Duodenal mucosa (tissue), 2 donors: ENCODE measurements at regions not wholly inside any gene's neighbourhood (a gene's known extent, or its start where the extent isn't known, plus 50 kb on each side); places are given as distances from the start of the nearest gene placed in this dataset.

Experiments
- H3K27ac ChIP-seq: one replicate; pipeline ENCODE4 v1.7.0; 2013; ENCODE audit warnings: low read depth, low read length
- H3K27me3 ChIP-seq, 2 donors: one replicate each; pipeline ENCODE4 v1.7.0; 2013; ENCODE audit warnings: low read length in 2 of 2, control low read depth in 1 of 2; ENCODE audit not compliant: insufficient read depth in 2 of 2, control insufficient read depth in 1 of 2
- H3K36me3 ChIP-seq, 2 donors: one replicate each; pipeline ENCODE4 v1.7.0; 2013; ENCODE audit warnings: low read length in 2 of 2, control low read depth in 1 of 2; ENCODE audit not compliant: insufficient read depth in 2 of 2, control insufficient read depth in 1 of 2
- H3K4me1 ChIP-seq, 2 donors: one replicate each; pipeline ENCODE4 v1.7.0; 2013; ENCODE audit warnings: low read length in 2 of 2, control low read depth in 1 of 2; ENCODE audit not compliant: insufficient read depth in 2 of 2, control insufficient read depth in 1 of 2
- H3K4me3 ChIP-seq, 2 donors: one replicate each; pipeline ENCODE4 v1.7.0; 2013; ENCODE audit warnings: low read length in 2 of 2, low read depth in 1 of 2
- H3K9ac ChIP-seq, 2 donors: one replicate each; pipeline ENCODE4 v1.7.0; 2013; ENCODE audit warnings: low read length in 2 of 2, low read depth in 1 of 2
- H3K9me3 ChIP-seq, 2 donors: one replicate each; pipeline ENCODE4 v1.7.0; 2013; ENCODE audit warnings: low read length in 2 of 2, control low read depth in 1 of 2; ENCODE audit not compliant: control insufficient read depth in 1 of 2

- no peak overlapping the region for H3K4me3 ChIP-seq
- no peaks in the 10 kb centered on the region for H3K4me1 ChIP-seq
- no peak overlapping the region for H3K9ac ChIP-seq
- no peaks in the 10 kb centered on the region for H3K27me3 ChIP-seq
- peaks cover 0 to 4% of the 10 kb centered on the region in 2 donors for H3K9me3 ChIP-seq
- H3K27ac ChIP-seq: no peak overlapping the region
- H3K36me3 ChIP-seq: no peaks in the 10 kb centered on the region
These were observed 319.9 kb downstream of the DYSF start for GRCh38 chr2:71773218-71773617.

DNA sequence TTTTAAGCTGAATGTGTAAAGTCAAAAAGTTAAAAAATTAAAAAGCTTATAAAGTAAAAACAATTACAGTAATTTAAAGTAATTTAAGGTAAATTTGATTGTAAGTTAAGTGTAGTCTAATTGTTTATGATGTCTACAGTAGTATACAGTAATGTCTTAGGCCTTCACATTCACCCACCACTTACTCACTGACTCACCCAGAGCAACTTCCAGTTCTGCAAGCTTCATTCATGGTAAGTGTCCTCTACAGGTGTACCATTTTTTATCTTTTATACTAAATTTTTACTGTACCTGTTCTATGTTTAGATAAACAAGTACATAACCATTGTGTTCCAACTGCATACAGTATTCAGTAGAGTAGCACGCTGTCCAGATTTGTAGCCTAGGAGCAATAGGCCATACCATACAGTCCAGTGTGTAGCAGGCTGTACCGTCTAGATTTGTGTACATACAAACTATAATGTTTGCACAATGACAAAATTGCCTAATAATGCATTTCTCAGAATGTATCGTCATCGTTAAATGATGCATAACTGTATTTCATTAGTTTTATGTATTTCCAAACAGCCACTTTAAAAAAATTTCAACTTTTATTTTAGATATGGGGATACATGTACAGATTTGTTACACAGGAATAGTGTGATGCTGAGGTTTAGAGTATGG lies 319.3 kb downstream of the DYSF start:
- H3K9me3 ChIP-seq: peaks cover 0 to 4% of the 10 kb centered on the region in 2 donors
- no peak overlapping the region for H3K27ac ChIP-seq
- no peaks in the 10 kb centered on the region for H3K4me1 ChIP-seq
- no peak overlapping the region for H3K9ac ChIP-seq
- H3K36me3 ChIP-seq: no peaks in the 10 kb centered on the region
- H3K4me3 ChIP-seq: no peak overlapping the region
- no peaks in the 10 kb centered on the region for H3K27me3 ChIP-seq

GRCh38 chr2:71767663-71768062 lies 314.3 kb downstream of the DYSF start:
- H3K4me3 ChIP-seq: no peak overlapping the region

DNA sequence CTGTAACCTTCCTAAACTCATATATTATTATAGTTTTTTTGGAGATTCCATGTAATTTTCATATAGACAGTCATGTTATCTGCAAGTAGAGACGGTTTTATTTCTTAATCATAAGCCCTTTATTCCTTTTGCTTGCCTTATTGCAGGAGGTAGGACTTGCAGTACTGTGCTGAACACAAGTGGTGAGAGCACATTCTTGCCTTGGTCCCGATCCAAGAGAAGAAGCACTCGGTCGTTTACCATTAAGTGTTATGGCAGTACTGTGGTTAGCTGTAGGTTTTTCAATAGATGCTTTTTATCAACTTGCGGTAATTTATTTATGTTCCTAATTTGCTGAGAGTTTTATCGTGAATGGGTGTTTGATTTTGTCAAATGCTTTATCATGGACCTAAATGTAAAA lies 305.7 kb downstream of the DYSF start:
- Histone ChIP-seq H3K4me1 (no peaks in the 10 kb centered on the region), H3K9me3 (no peaks in the 10 kb centered on the region), H3K27ac (no peak overlapping the region), H3K36me3 (no peaks in the 10 kb centered on the region), H3K4me3 (no peak overlapping the region), H3K27me3 (no peaks in the 10 kb centered on the region), H3K9ac (no peak overlapping the region)

More at GRCh38 chr2:71767663-71768062, 314.3 kb downstream of the DYSF start:
- Histone ChIP-seq H3K9me3 (peaks cover 0 to 4% of the 10 kb centered on the region in 2 donors), H3K4me1 (no peaks in the 10 kb centered on the region), H3K36me3 (no peaks in the 10 kb centered on the region), H3K9ac (no peak overlapping the region), H3K27ac (no peak overlapping the region), H3K27me3 (no peaks in the 10 kb centered on the region)

DNA sequence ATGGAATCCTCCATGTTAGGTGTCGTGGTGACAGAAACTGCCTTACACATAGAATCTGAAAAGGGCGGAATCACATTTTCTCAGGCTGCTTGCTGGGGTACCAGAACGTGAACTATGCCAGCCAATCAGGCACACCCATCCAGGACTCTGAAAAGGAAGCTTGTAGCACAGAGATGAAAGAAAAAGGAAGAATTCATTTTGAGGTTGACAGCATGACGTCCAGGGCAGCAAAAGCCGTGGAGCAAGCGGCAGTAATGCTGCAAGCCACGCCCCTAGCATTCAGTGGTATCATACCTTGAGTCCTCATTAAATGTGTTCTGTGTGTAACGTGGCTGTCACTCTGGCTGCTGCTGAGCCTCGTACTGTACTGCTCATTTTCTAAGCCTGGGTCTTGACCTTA lies 304.0 kb downstream of the DYSF start:
- no peaks in the 10 kb centered on the region for H3K4me1 ChIP-seq
- H3K9ac ChIP-seq: no peak overlapping the region
- H3K4me3 ChIP-seq: no peak overlapping the region
- H3K36me3 ChIP-seq: no peaks in the 10 kb centered on the region
- H3K27ac ChIP-seq: no peak overlapping the region
- no peaks in the 10 kb centered on the region for H3K27me3 ChIP-seq
- H3K9me3 ChIP-seq: no peaks in the 10 kb centered on the region

GRCh38 chr2:71756280-71756906 lies 303.0 kb downstream of the DYSF start:
- no peaks in the 10 kb centered on the region for H3K36me3 ChIP-seq
- H3K27me3 ChIP-seq: no peaks in the 10 kb centered on the region
- no peak overlapping the region for H3K9ac ChIP-seq
- no peaks in the 10 kb centered on the region for H3K4me1 ChIP-seq
- H3K4me3 ChIP-seq: no peak overlapping the region
- no peaks in the 10 kb centered on the region for H3K9me3 ChIP-seq
- H3K27ac ChIP-seq: no peak overlapping the region

- no peaks in the 10 kb centered on the region for H3K9me3 ChIP-seq
- H3K4me3 ChIP-seq: no peak overlapping the region
- no peaks in the 10 kb centered on the region for H3K36me3 ChIP-seq
- H3K27me3 ChIP-seq: no peaks in the 10 kb centered on the region
- H3K4me1 ChIP-seq: peaks cover 9 to 16% of the 10 kb centered on the region in 2 donors
- H3K27ac ChIP-seq: no peak overlapping the region
- no peak overlapping the region for H3K9ac ChIP-seq
These were observed 298.2 kb downstream of the DYSF start for GRCh38 chr2:71751590-71751989.

DNA sequence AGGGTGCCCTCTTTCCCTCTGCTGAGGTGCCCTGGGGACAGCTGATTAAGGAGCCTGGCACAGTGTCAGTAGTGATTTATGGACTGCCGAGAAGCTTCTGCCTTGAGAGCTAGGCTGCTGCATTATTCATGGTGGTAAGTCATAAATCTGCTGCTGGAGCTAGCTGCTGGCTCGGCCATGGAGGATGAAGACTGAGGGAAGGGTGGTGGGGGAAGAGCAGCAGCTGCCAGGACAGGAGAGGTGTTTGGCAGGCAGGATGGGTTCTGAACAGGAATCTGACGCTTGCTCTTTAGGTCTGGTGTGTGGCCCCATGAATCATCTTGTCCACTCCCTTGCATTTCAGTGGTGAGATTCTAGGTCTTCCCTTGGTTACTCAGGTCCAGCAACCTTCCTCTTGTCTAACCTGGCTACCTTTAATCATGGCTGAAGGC lies 296.3 kb downstream of the DYSF start:
- H3K9me3 ChIP-seq: no peaks in the 10 kb centered on the region
- H3K9ac ChIP-seq: no peak overlapping the region
- H3K27me3 ChIP-seq: no peaks in the 10 kb centered on the region
- no peaks in the 10 kb centered on the region for H3K36me3 ChIP-seq
- peaks cover 11 to 16% of the 10 kb centered on the region in 2 donors for H3K4me1 ChIP-seq
- H3K4me3 ChIP-seq: no peak overlapping the region
- H3K27ac ChIP-seq: no peak overlapping the region

DNA sequence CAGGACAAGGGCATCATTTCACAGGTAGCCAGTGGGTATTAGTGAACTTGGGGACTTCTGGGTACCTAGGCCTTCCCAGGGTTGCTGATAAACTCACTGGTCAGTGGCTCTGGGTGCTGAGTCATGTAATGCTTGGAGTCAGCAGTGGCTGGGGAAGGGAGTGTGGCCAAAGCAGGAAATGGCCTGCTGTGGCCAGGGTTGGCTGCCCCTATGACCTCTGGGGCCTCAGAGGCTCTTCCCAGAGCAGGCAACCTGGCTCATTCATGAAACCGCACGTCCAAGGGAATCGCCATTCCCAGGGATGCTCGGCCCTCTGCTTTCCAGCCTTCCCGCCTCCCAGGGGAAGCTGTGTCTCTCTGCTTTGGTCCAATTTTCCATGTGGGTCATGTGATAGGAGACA lies 294.9 kb downstream of the DYSF start:
- Histone ChIP-seq H3K27ac (no peak overlapping the region), H3K36me3 (no peaks in the 10 kb centered on the region), H3K9ac (no peak overlapping the region), H3K4me3 (no peak overlapping the region), H3K9me3 (no peaks in the 10 kb centered on the region), H3K27me3 (no peaks in the 10 kb centered on the region), H3K4me1 (peaks cover 11 to 16% of the 10 kb centered on the region in 2 donors)

- H3K9ac ChIP-seq: no peak overlapping the region
- no peak overlapping the region for H3K4me3 ChIP-seq
- no peaks in the 10 kb centered on the region for H3K36me3 ChIP-seq
- peaks cover 11 to 16% of the 10 kb centered on the region in 2 donors for H3K4me1 ChIP-seq
- H3K9me3 ChIP-seq: no peaks in the 10 kb centered on the region
- no peak overlapping the region for H3K27ac ChIP-seq
- no peaks in the 10 kb centered on the region for H3K27me3 ChIP-seq
These were observed 294.2 kb downstream of the DYSF start for GRCh38 chr2:71747559-71747958.
